ENCODE measurements at regions not wholly inside any gene's neighbourhood (a gene's known extent, or its start where the extent isn't known, plus 50 kb on each side); places are given as distances from the start of the nearest gene placed in this dataset.
"Not testable (repeated sequence)": the region's sequence is repeated elsewhere in the genome, so short reads cannot be mapped to it uniquely, and the experiment has no call there.

- DNase-seq: no peak
- H3K4me1 ChIP-seq: no peaks in the 10 kb centered on the region
- H3K27me3 ChIP-seq: no peaks in the 10 kb centered on the region
- H3K27ac ChIP-seq: no peak overlapping the region
- no peaks in the 10 kb centered on the region for H3K9me3 ChIP-seq
- TF ChIP-seq, protein P1, sequence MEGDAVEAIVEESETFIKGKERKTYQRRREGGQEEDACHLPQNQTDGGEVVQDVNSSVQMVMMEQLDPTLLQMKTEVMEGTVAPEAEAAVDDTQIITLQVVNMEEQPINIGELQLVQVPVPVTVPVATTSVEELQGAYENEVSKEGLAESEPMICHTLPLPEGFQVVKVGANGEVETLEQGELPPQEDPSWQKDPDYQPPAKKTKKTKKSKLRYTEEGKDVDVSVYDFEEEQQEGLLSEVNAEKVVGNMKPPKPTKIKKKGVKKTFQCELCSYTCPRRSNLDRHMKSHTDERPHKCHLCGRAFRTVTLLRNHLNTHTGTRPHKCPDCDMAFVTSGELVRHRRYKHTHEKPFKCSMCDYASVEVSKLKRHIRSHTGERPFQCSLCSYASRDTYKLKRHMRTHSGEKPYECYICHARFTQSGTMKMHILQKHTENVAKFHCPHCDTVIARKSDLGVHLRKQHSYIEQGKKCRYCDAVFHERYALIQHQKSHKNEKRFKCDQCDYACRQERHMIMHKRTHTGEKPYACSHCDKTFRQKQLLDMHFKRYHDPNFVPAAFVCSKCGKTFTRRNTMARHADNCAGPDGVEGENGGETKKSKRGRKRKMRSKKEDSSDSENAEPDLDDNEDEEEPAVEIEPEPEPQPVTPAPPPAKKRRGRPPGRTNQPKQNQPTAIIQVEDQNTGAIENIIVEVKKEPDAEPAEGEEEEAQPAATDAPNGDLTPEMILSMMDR (IDR thresholded peaks at IDR 0.05): peak in 3 of 4 experiments; percentile 7 to 17 (median 9)
- no peak for TF ChIP-seq POLR2A (IDR thresholded peaks at IDR 0.05)
- intact Hi-C loops (cut with DNase I; ENCODE audit: low total_unique reads): no loop called here
- no peak overlapping the region for H3K4me3 ChIP-seq
- no peaks in the 10 kb centered on the region for H3K36me3 ChIP-seq
Measured at GRCh38 chrX:66110112-66110511, 53.9 kb upstream of the HEPH start.

DNA sequence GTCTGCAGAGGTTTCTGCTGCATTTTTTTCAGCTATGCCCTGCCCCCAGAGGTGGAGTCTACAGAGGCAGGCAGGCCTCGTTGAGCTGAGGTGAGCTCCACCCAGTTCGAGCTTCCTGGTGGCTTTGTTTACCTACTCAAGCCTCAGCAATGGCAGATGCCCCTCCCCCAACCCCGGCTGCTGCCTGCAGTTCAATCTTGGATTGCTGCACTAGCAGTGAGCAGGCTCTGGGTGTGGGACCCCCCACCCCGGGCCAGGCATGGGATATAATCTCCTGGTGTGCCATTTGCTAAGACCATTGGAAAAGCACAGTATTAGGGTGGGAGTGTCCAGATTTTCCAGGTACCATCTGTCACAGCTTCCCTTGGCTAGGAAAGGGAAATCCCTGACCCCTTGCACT is 56.2 kb upstream of the HEPH start:
- H3K27me3 ChIP-seq; H3K36me3 ChIP-seq; H3K9me3 ChIP-seq; DNase-seq; H3K4me3 ChIP-seq; H3K27ac ChIP-seq; H3K4me1 ChIP-seq; intact Hi-C loops (cut with DNase I; ENCODE audit: low total_unique reads): not testable (repeated sequence)

DNA sequence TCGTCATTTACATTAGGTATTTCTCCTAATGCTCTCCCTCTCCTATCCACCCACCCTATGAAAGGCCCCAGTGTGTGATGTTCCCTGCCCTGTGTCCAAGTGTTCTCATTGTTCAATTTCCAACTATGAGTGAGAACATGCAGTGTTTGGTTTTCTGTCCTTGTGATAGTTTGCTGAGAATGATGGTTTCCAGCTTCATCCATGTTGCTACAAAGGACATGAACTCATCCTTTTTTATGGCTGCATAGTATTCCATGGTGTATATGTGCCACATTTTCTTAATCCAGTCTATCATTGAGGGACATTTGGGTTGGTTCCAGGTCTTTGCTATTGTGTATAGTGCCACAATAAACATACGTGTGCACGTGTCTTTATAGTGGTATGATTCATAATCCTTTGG is 61.6 kb upstream of the HEPH start:
- H3K36me3 ChIP-seq; H3K27ac ChIP-seq; H3K4me3 ChIP-seq; H3K4me1 ChIP-seq; H3K9me3 ChIP-seq; H3K27me3 ChIP-seq; intact Hi-C loops (cut with DNase I; ENCODE audit: low total_unique reads); DNase-seq: not testable (repeated sequence)

DNA sequence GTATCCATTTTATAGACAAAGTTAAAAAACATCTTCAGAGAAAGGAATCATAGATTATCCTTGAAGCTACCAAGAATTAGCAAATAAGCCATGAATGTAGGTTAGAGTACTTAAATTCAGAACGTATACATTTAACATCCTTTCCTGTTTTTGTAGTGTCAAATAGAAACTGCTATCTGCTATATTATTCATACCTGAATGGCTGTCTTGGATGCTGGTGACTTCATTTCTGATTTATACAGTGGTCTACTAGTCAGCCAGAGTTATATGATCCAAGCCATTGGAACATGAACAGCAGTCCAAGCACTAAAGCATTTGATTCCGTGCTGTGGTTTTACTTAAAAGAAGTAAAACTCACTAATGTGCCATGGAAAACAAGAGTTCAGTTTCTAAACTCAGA is 58.3 kb upstream of the VSIG4 start:
- DNase-seq: no peak
- intact Hi-C loops (cut with DNase I; ENCODE audit: low total_unique reads): no loop called here
- H3K9me3 ChIP-seq: no peaks in the 10 kb centered on the region
- TF ChIP-seq POLR2A (IDR thresholded peaks at IDR 0.05): no peak
- TF ChIP-seq, protein P1 (IDR thresholded peaks at IDR 0.05): no peak
- H3K27me3 ChIP-seq: no peaks in the 10 kb centered on the region
- no peaks in the 10 kb centered on the region for H3K36me3 ChIP-seq
- no peak overlapping the region for H3K27ac ChIP-seq
- no peak overlapping the region for H3K4me3 ChIP-seq
- H3K4me1 ChIP-seq: no peaks in the 10 kb centered on the region

DNA sequence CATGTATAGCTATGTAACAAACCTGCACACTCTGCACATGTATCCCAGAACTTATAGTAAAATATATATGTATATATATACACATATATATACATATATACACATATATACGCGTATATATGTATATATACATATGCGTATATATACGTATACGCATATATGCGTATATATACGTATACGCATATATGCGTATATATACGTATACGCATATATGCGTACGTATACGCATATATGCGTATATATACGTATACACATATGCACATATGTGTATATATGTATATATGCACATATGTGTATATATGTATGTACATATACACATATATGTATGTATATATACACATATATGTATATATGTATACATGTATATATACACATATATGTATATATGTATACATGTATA is 57.1 kb upstream of the VSIG4 start:
- H3K9me3 ChIP-seq; intact Hi-C loops (cut with DNase I; ENCODE audit: low total_unique reads); H3K4me1 ChIP-seq; DNase-seq; H3K27me3 ChIP-seq; H3K36me3 ChIP-seq; H3K4me3 ChIP-seq; H3K27ac ChIP-seq: not testable (repeated sequence)

GRCh38 chrX:66090004-66090403 is 50.1 kb upstream of the VSIG4 start:
- H3K36me3 ChIP-seq; intact Hi-C loops (cut with DNase I; ENCODE audit: low total_unique reads); H3K4me3 ChIP-seq; H3K4me1 ChIP-seq; H3K9me3 ChIP-seq; H3K27ac ChIP-seq; H3K27me3 ChIP-seq; DNase-seq: not testable (repeated sequence)

Measured in uterus (tissue), 3 donors.